NT2/D1 (cell line): ENCODE measurements at regions not wholly inside any gene's neighbourhood (a gene's known extent, or its start where the extent isn't known, plus 50 kb on each side); places are given as distances from the start of the nearest gene placed in this dataset.

Experiments used
- DNase-seq: peaks from one replicate; pipeline ENCODE4 v3.0.0-alpha.2; 2011; ENCODE audit warnings: low read depth, low spot score
- H3K27me3 ChIP-seq: 2 replicates; pipeline ENCODE4 v1.6.0; 2011; ENCODE audit warnings: mild to moderate bottlenecking; ENCODE audit not compliant: insufficient read length, insufficient read depth
- H3K36me3 ChIP-seq: 2 replicates; pipeline ENCODE4 v1.6.1; 2011; ENCODE audit warnings: mild to moderate bottlenecking, low read length, mixed read lengths; ENCODE audit not compliant: insufficient read depth, insufficient read length
- H3K4me1 ChIP-seq: 2 replicates; pipeline ENCODE4 v1.5.1; 2011; ENCODE audit not compliant: insufficient read depth, insufficient read length
- H3K4me3 ChIP-seq: 2 replicates; pipeline ENCODE4 v1.5.1; 2011; ENCODE audit warnings: low read depth; ENCODE audit not compliant: insufficient read length
- H3K9ac ChIP-seq: 2 replicates; pipeline ENCODE4 v1.6.0; 2011; ENCODE audit warnings: low read depth; ENCODE audit not compliant: insufficient read length
- H3K9me3 ChIP-seq: 2 replicates; pipeline ENCODE4 v1.5.1; 2011; ENCODE audit warnings: mild to moderate bottlenecking, low read length; ENCODE audit not compliant: insufficient read depth
- SUZ12 ChIP-seq: IDR thresholded peaks from 2 replicates; pipeline ENCODE4 v1.6.1; 2011; ENCODE audit not compliant: insufficient read length, insufficient read depth; ENCODE audit errors: extremely low read depth
- YY1 ChIP-seq: IDR thresholded peaks from 2 replicates; pipeline ENCODE4 v1.6.1; 2011; ENCODE audit not compliant: insufficient read length, insufficient read depth
- ZNF274 ChIP-seq: IDR thresholded peaks from 2 replicates; pipeline ENCODE4 v1.6.1; 2011; ENCODE audit warnings: mild to moderate bottlenecking, low read depth, low read length

GRCh38 chr22:47933891-47934290 is 1171.4 kb downstream of the TBC1D22A start:
- Histone ChIP-seq H3K4me3 (no peak overlapping the region), H3K36me3 (no peaks in the 10 kb centered on the region), H3K9ac (no peak overlapping the region), H3K27me3 (no peaks in the 10 kb centered on the region), H3K9me3 (no peaks in the 10 kb centered on the region; the same call in 1 of the 2 replicates), H3K4me1 (no peaks in the 10 kb centered on the region)
- TF ChIP-seq YY1 = no peak
- no peak for TF ChIP-seq SUZ12
- no peak for TF ChIP-seq ZNF274
- DNase-seq = no peak

- no peak overlapping the region for H3K4me3 ChIP-seq
- no peak for DNase-seq
- TF ChIP-seq YY1 (no peak), SUZ12 (no peak), ZNF274 (no peak)
- H3K36me3 ChIP-seq = no peaks in the 10 kb centered on the region
- no peaks in the 10 kb centered on the region for H3K4me1 ChIP-seq
- no peaks in the 10 kb centered on the region for H3K27me3 ChIP-seq
- H3K9me3 ChIP-seq = no peaks in the 10 kb centered on the region; the same call in 1 of the 2 replicates
- no peak overlapping the region for H3K9ac ChIP-seq
Observed at GRCh38 chr22:47933226-47933625, 1170.8 kb downstream of the TBC1D22A start.

GRCh38 chr22:47929646-47930185 is 1167.3 kb downstream of the TBC1D22A start:
- DNase-seq = no peak
- Histone ChIP-seq H3K4me3 (no peak overlapping the region), H3K9me3 (no peaks in the 10 kb centered on the region; the same call in 1 of the 2 replicates), H3K36me3 (no peaks in the 10 kb centered on the region), H3K27me3 (no peaks in the 10 kb centered on the region), H3K9ac (no peak overlapping the region), H3K4me1 (no peaks in the 10 kb centered on the region)
- TF ChIP-seq YY1 (no peak), SUZ12 (no peak)

GRCh38 chr22:47929073-47929472 is 1166.6 kb downstream of the TBC1D22A start:
- Histone ChIP-seq H3K9ac (no peak overlapping the region), H3K9me3 (peaks cover 5% of the 10 kb centered on the region; the same call in 1 of the 2 replicates), H3K4me3 (no peak overlapping the region), H3K36me3 (no peaks in the 10 kb centered on the region), H3K27me3 (no peaks in the 10 kb centered on the region), H3K4me1 (no peaks in the 10 kb centered on the region)
- no peak for DNase-seq
- no peak for TF ChIP-seq YY1
- no peak for TF ChIP-seq SUZ12
- TF ChIP-seq ZNF274 = no peak

- H3K36me3 ChIP-seq = no peaks in the 10 kb centered on the region
- no peaks in the 10 kb centered on the region for H3K4me1 ChIP-seq
- peaks cover 9% of the 10 kb centered on the region; the same call in 1 of the 2 replicates for H3K9me3 ChIP-seq
- no peaks in the 10 kb centered on the region for H3K27me3 ChIP-seq
- TF ChIP-seq SUZ12 (no peak), ZNF274 (no peak), YY1 (no peak)
- DNase-seq = no peak
- H3K4me3 ChIP-seq = no peak overlapping the region
- H3K9ac ChIP-seq = no peak overlapping the region
Observed at GRCh38 chr22:47928631-47929030, 1166.2 kb downstream of the TBC1D22A start.

- TF ChIP-seq YY1 (no peak), SUZ12 (no peak), ZNF274 (no peak)
- no peak for DNase-seq
- Histone ChIP-seq H3K36me3 (no peaks in the 10 kb centered on the region), H3K9me3 (peaks cover 10% of the 10 kb centered on the region; the same call in 1 of the 2 replicates), H3K27me3 (no peaks in the 10 kb centered on the region), H3K9ac (no peak overlapping the region), H3K4me1 (no peaks in the 10 kb centered on the region), H3K4me3 (no peak overlapping the region)
Observed at GRCh38 chr22:47927648-47928210, 1165.3 kb downstream of the TBC1D22A start.

- Histone ChIP-seq H3K4me1 (no peaks in the 10 kb centered on the region), H3K36me3 (no peaks in the 10 kb centered on the region), H3K4me3 (no peak overlapping the region), H3K9ac (no peak overlapping the region), H3K9me3 (peaks cover 10% of the 10 kb centered on the region; the same call in 1 of the 2 replicates), H3K27me3 (no peaks in the 10 kb centered on the region)
- no peak for DNase-seq
- TF ChIP-seq YY1 (no peak), SUZ12 (no peak), ZNF274 (no peak)
Observed at GRCh38 chr22:47923011-47923427, 1160.6 kb downstream of the TBC1D22A start.
